HG03354 (cell line): ENCODE measurements at regions not wholly inside any gene's neighbourhood (a gene's known extent, or its start where the extent isn't known, plus 50 kb on each side); places are given as distances from the start of the nearest gene placed in this dataset.
A peak's percentile ranks its signal among the peaks of the same experiment; 100 is the strongest.

Experiments used
- ATAC-seq: cut with Tn5 transposase; IDR thresholded peaks from one replicate; pipeline ENCODE4 v1.9.1; 2021; ENCODE audit warnings: mild to moderate bottlenecking; ENCODE audit not compliant: unreplicated experiment, poor library complexity, severe bottlenecking

DNA sequence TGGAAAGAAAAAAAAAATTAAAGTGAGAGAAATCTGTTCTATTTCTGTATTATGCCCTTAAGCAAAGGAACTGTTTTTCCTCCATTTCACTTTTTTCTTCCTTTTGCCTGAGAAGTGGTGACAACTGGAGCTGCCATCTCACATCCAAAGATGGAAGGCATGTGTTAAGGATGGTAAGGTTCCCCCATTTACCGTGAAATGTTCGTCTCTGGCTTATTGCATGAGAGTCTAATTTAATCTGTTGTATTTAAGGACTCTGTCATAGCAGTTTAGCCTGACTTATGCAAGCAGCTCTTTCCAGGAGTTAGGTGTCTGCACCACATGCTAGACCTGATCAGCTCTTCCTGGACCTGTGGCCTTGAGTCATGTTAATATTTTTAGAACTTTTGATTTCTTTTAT, 389.5 kb upstream of the MAP3K7 start:
- no peak for ATAC-seq

DNA sequence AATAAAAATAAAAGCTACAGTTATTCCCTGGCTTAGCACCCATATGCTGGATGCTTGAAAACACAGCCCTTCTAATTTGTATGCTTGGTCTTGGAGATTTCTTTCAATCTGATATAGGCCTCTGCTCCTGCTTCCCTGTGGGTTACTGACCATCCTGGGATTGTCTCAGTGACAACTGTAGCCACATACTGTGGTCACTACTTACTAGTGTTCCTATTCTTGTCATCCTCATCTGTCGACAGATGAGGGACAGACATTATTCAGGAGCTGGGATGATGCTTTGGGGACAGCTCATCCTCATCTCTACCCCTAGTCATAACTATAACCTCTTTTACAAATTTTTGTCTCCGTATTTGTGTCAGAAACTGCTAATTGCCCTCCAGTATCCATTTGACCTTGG, 388.9 kb upstream of the MAP3K7 start:
- no peak for ATAC-seq

DNA sequence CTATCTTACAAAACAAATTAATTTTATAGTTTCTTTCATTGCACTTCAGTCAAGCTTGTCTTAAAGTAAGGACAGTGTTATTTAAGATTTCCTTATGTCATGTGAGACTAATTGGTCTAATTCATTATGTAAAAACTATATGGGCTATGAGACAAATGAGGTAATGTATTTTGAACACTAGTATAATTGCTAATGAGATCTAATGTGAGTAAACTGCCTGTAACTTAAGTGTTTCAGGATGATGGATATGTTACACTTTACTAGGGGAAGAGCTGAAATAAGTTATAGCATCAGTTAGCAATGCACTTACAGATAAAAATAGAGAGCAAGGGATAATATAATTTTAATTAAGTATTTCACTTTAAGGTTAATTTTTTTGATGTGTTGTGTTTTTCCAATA, 386.3 kb upstream of the MAP3K7 start:
- no peak for ATAC-seq

DNA sequence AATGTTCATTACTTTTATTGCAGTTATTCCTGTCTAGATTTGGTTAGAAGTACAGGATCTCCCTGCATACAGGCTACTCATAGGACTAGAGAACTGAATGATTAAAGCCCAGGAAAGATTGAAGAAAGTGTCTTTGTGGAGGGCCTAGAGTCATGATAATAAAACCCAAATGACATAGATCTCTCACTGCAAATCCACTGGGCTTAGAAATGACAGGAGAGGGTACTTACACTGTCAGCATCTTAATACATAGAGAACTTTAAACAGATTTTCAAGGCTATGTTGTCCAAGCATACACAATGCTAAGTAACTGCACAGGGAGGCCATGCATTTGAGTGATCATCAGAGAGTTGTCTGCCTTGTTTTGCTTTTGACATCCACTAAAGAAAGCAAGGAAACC, 383.8 kb upstream of the MAP3K7 start:
- no peak for ATAC-seq

DNA sequence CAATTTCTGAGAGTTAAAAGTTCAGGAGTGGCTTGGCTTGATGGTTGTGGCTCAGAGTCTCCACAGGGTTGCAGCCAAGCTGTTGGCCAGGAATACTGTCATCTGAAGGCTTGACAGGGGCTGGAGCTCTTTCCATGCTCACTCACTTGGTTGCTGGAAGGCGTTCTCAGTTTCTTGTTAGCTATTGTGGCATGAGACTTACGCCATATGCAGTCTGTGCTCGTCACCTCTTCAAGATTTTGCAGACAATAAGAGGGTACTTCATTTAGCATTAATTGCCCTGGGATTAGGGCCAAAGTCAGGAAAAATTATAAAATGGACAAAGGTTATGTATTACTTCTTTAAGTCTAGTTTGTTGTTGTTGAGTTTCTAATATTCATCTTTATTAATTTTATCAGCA, 380.6 kb upstream of the MAP3K7 start:
- no peak for ATAC-seq

DNA sequence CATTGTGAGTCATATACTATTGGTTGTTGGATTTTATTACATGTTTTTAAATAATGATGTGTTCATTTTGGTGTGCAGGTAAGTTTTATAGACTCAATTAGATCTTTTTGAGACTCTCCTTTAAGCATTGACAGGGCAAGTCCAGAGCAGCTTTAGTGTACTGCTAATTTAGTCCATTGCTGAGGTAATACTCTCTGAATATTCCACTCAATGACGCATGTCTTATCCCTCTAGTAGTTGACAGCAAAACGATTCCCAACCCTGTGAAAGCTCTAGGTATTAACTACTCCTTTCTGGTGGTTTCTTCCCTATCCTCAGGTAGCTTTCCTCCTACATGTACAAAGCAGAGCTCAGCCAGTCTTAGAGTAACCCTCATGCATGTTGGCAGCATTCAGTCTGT, 373.5 kb upstream of the MAP3K7 start:
- ATAC-seq: no peak

DNA sequence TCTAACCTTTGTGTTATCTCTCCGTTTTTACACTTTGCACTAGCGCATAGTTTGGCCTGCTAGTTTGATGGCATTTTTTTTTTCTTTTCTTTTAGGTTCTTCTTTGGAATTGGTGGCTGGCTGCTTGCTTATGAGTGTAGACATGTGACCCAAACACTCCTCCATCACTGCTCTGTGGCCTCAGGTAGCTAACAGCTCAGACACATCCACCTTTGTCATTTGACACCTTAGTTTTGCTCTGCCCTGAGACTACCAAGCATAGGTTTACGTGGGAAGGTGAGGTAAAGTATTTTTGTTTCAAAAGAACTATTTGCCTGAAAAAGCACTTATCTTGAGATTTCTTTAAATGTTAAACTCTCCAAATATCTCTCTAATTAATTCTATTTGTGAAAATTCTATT, 368.4 kb upstream of the MAP3K7 start:
- no peak for ATAC-seq

DNA sequence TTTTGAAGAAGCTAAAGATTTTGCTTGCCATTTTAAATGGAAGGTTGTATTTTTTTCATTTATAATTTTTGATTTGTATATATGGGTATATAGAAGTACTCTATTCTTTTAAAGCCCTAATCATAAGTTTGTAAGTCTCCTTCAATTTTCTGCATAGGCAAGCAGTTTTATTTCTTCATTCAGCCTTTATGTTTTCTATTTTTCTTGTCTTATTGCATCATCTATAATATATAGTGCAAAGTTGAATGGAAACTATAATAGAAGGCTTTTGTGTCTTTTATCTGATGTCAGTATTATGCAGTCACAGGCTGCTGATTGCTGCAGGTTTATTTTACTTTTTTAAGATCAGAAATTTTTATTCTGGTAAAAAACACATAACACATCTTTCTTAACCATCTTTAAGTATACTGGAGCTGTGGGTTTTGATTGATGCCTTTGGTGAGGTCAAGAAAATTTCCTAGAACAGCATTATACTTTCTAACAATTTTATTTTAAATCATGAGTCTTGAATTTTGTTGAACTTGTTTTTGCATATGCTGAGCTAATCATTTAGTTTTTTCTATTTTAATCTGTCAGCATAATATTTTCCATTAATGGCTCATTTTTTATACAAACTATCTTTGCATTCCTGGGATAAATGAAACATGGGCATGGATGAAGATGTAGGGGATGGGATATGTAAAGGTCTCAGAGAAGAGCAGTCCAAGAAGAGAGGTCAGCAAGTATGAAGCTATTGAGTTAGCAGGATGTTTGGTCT, 366.7 kb upstream of the MAP3K7 start:
- no peak for ATAC-seq

DNA sequence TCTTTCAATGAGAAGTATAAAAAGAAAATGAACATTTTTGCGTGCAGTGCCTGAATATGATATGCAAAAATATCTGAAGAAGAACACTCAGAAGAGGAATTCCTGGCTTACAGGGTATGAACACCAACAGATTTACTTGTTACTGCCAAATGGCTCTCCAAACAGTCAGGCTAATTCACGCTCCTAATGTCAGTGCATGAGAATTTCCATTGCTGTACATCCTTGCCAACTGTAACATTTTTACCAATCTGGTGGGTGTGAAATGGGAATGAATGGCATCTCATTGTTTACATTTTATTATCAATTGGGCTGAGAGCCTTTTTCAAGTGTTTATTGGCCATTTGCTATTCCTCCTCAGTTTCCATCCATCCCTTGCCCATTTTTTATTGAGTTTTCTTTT, 365.3 kb upstream of the MAP3K7 start:
- no peak for ATAC-seq

DNA sequence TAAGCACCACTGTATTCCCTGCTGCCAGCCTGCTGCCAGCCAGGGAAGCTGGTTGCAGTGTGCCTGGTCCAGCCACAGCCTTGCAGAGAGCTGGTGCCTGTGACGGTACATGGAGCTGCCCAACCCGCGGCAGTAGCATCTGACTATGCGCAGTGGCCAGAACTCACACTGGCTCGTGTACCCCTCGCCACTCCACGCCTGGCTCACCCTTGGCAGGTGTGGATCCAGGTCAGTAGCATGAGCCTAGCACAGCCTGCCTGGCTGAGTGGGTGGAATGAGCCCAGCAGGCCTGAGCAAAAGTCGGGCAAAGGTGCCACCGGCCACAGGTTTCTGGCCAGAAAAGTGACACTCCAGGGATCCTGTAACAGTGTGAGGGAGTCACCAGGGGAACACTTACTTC, 361.7 kb upstream of the MAP3K7 start:
- ATAC-seq: no peak

DNA sequence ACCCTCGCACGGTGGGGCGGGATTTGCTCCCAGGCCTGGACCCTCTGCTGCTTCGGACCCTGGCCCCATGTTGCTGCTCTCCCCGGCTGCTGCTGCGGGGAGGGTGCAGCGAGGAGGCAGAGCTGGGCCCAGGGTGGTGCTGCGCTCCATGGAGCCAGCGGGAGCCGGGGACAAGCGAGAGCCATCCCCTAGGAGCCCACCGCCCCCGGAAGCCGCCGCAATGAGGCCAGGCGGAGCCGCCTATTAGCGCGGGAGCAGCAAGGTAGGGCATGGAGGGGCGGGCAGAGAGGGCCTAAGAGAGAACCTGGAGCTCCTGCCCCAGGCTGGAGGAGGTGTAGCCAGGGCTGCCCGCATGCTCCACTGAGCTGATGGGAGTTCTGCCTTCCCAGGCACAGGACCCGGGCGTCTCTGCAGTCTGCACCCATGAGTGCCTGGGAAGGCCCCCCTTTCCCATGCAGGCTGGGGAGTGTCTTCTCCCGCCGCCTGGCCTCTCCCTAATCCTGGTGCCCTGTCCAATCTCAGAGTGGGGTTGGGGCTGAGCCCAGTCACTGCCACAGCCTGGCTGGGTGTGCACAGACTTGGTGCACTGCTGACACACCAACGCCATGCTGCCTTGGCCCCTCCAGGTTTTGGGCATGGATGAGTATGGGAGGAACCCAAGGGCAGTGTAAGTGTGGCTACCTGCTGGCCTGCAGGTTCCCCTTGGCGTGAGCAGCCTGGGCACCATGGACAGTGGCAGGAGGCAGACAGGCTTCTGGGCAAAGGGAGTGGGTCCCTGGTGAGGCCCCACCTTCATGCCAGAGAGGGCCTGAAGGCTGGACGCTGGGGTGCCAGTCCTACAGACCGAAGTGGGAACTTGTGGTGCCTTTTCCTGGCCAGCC, 360.6 kb upstream of the MAP3K7 start:
- no peak for ATAC-seq

DNA sequence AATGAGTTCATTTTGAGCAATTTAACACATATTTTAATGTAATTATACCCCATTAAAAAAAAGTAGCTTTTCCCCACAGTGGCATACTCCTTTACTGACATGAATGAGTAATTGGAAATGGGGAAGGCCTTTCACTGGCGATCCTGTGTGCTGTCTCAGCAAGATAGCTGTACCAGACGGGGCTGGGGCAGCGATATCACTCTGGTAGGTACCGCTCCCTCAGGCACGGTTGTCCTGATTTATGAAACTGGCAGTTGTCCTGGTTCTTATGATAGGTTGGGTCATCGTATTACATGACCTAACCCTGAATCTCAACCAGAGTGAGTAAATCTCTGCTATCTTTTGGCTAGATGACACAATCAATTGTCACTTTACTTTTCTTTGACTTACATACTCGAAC, 355.0 kb upstream of the MAP3K7 start:
- no peak for ATAC-seq

DNA sequence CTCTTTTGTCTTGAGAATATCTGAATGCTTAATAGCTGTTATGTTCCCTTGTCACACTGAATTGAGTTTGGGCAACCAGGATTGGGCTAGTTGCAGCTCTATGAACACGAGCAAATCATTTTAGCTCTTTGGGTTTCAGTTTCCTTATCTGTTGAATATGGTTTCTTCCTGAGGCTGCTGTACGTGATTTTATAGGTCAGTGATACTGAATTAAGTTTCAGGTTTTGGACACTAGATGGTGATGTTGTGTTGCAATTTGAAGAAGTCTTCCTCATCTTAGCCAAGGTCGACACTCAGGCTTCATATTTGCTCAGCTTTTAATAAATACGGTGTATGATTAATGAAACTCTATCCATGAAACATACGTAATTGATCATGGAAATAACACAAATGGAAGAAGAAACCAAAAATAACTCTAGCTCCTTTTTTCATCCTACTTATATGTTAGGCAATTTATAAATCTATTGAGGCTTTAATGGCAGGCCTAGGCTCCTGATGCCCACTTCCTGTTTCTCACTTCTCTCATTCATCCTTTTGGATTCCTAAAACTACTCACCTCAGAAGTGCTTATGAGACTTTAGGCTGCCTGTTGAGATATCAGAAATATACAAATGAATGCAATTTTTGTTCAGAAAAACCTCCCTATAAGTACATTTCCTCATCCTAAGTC, 354.1 kb upstream of the MAP3K7 start:
- ATAC-seq: peak; percentile 96

DNA sequence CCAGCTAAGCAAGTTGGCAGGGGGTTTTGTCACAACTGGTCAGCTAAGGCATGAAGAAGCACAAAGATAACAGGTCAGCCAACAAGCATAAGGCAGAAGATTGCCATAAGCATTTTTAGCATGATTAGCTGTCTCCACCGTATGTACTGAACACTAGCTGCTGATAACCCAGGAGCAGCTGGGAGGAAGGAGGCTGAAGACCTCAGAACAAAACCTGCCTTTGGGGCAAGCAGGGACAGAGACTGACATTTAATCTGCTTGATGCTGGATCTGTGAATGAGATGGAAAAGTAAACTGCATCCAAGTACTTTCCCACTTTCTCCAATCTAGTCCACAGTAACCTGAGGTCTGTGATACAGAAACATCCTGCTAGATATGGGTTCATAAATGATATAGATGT, 353.0 kb upstream of the MAP3K7 start:
- ATAC-seq: no peak

DNA sequence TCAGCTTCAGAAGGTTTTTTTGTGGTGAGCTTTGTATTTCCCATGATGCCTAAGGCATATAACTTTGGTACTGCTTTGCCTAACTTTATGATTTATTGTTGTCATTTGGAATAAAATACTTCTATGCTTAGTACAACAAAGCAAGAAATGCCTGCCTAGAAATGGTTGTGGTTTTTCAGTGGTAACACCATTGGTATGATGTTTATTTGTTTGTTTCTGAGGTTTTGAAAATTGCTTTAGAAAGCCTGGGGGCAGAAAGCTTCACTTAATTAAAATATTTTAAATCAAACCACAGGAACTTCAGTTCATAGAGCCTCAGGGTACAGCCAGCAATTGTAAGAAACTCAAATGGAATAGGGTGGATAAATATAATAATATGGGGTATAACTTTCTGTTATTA, 351.2 kb upstream of the MAP3K7 start:
- no peak for ATAC-seq

DNA sequence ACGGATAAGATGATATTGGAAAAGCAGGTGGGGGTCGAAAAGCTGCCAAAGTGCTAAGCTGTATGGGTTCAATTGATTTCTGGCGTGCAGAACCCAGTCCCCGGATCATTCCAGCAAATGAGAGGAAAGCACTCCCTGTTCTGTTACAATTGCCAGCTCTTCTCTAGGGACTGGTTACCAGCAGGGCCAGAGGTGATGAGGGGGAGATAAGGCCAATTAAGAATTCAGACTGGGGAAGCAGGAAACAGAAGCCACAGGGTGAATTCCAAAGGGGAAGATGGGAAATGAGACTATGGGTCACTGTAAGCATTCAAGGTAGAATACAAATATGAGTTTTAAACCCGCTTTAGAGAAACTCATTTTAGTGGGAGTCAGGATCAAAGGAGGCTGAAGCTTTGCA, 349.4 kb upstream of the MAP3K7 start:
- no peak for ATAC-seq

DNA sequence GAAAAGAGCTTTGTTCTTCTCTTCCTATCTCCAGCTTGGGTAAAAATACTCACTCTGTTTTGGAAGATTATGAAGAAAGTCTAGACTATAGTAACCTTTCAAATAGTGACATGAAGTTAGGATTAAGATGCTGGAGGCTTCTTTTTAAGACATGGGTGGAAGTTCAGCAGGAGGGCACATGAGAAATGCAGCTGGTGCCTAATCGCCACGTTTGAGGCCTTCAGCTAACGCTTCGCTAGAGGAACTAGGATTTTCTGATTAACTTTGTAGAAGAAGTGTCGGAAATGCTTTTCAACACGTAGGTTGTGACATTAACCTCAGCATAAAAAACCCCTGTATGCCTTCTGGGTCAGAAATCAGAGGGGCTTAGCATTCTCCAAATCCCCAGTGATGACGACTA, 348.1 kb upstream of the MAP3K7 start:
- no peak for ATAC-seq

DNA sequence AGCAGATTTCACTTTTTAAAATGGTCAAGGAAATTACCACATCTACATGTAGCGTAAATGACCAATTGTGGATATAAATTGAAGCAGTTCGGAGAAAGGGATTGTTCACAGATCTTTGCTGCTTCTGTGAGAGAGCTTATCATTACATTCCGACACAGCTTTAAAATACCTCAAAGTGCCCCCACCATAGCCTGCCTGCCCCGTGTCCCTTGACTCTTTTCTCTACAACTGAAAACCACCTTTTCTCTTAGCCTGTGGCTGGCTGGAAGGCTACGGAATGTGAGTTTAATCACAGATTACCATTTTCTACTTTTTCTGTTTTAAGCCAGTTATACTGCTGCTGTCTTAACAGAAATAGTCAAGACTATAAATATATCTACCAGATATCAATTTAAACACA, 347.2 kb upstream of the MAP3K7 start:
- no peak for ATAC-seq

DNA sequence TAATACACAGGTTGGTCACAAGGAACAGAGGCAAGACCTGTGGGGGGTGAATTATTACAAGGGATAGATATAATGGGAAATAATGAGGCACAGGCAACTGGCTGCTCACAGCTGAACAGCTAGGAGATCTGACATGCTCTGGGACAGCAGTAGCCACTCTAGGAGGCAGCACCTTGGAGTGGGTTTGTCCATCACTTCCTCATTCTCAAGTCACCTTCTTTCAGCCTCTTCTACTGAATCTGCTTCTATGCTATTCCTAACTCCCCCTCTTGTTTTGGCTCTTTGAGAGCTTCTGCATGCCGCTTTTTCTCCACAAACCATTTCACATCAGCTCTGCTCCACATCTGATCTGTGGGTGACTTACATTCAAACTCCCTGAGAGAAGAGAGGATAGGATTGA, 345.5 kb upstream of the MAP3K7 start:
- no peak for ATAC-seq

DNA sequence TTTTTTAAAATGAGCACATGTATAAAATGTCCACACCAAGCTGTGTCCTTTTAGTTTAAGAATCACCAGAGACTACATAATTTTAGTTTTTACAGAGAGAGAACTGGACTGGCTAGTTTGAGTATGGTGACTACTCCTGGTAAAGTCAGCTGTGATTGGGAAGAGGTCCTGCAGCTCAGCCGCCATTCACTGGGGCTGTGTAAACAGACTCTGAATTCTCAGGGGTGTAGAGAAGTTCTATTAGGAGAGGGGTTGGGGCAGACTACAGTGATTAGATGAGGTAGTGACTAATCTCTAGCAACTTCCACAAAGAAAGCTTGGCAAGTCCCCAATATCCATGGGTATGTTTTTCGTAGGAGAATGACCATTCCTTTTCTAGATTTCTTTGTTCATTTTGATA, 341.2 kb upstream of the MAP3K7 start:
- ATAC-seq: no peak

DNA sequence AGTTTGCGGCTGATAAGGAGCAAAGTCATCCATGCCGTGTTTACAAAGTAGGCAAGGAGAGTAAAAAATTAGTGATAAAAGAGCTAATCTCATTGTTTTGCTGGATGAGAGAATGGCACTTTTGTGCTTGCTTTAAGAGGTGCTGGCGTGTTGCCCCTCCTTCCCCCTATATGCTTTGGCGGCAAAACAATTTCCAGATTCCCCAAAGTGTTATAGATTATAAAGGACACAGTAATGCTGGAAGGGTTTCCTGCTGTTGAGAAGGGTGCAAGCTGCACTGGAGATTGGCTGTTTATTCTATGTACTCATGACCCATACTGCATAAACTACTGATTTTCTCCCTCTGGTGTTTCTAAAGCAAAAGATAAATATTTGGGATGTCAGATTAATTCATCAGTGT, 338.9 kb upstream of the MAP3K7 start:
- ATAC-seq: no peak
